ENCODE measurements at regions not wholly inside any gene's neighbourhood (a gene's known extent, or its start where the extent isn't known, plus 50 kb on each side); places are given as distances from the start of the nearest gene placed in this dataset.

GRCh38 chr6:139639507-139639906 is 265.1 kb upstream of the CITED2 start:
- no peaks in the 10 kb centered on the region for H3K36me3 ChIP-seq
- H3K27ac ChIP-seq, result no peak overlapping the region
- Mint-ChIP-seq H3K4me3 (no peak overlapping the region), H3K36me3 (no peaks in the 10 kb centered on the region), H3K4me1 (peaks cover 9% of the 10 kb centered on the region), H3K9me3 (peaks cover 2% of the 10 kb centered on the region), H3K27me3 (ENCODE audit: insufficient read depth, low read depth) (peaks cover 5% of the 10 kb centered on the region), H3K27ac (peak overlapping the region; percentile 3)
- no peak overlapping the region for H2AFZ ChIP-seq (replicated peaks)
- peaks cover 5% of the 10 kb centered on the region for H3F3A ChIP-seq (ENCODE audit: low read depth)
- H3K4me2 ChIP-seq, result no peak overlapping the region
- no peak overlapping the region for H3K4me3 ChIP-seq
- no peaks in the 10 kb centered on the region for H3K27me3 ChIP-seq
- H3K9me3 ChIP-seq (ENCODE audit: low read depth), result no peaks in the 10 kb centered on the region
- TF ChIP-seq EZH2 (IDR thresholded peaks at IDR 0.05), result no peak
- TF ChIP-seq CTCF (IDR thresholded peaks at IDR 0.05), result no peak
- no peak for TF ChIP-seq EZH2phosphoT487 (IDR thresholded peaks at IDR 0.05)
- peaks cover 12% of the 10 kb centered on the region for H3K4me1 ChIP-seq
- DNase-seq (ENCODE audit: low spot score), result no peak
- H4K20me1 ChIP-seq (ENCODE audit: low read depth), result no peaks in the 10 kb centered on the region
- no peaks in the 10 kb centered on the region for H3K79me2 ChIP-seq (ENCODE audit: low read depth)
- H3K9ac ChIP-seq, result no peak overlapping the region

GRCh38 chr6:139638179-139638941 is 263.9 kb upstream of the CITED2 start:
- no peak overlapping the region for H2AFZ ChIP-seq (replicated peaks)
- H3K9me3 ChIP-seq (ENCODE audit: low read depth), result no peaks in the 10 kb centered on the region
- H3F3A ChIP-seq (ENCODE audit: low read depth), result no peaks in the 10 kb centered on the region
- Mint-ChIP-seq H3K4me3 (no peak overlapping the region), H3K36me3 (no peaks in the 10 kb centered on the region), H3K9me3 (peaks cover 2% of the 10 kb centered on the region), H3K27ac (no peak overlapping the region), H3K4me1 (no peaks in the 10 kb centered on the region), H3K27me3 (ENCODE audit: insufficient read depth, low read depth) (no peaks in the 10 kb centered on the region)
- no peak for DNase-seq (ENCODE audit: low spot score)
- no peaks in the 10 kb centered on the region for H3K36me3 ChIP-seq
- TF ChIP-seq EZH2phosphoT487 (IDR thresholded peaks at IDR 0.05) (no peak), EZH2 (IDR thresholded peaks at IDR 0.05) (no peak), CTCF (IDR thresholded peaks at IDR 0.05) (no peak)
- H3K4me3 ChIP-seq, result no peak overlapping the region
- H3K27me3 ChIP-seq, result no peaks in the 10 kb centered on the region
- no peak overlapping the region for H3K9ac ChIP-seq
- no peak overlapping the region for H3K4me2 ChIP-seq
- no peaks in the 10 kb centered on the region for H4K20me1 ChIP-seq (ENCODE audit: low read depth)
- H3K79me2 ChIP-seq (ENCODE audit: low read depth), result no peaks in the 10 kb centered on the region
- H3K4me1 ChIP-seq, result peaks cover under 1% of the 10 kb centered on the region
- H3K27ac ChIP-seq, result no peak overlapping the region

GRCh38 chr6:139637766-139638165 is 263.3 kb upstream of the CITED2 start:
- no peaks in the 10 kb centered on the region for H3K79me2 ChIP-seq (ENCODE audit: low read depth)
- Mint-ChIP-seq H3K27ac (no peak overlapping the region), H3K36me3 (no peaks in the 10 kb centered on the region), H3K27me3 (ENCODE audit: insufficient read depth, low read depth) (no peaks in the 10 kb centered on the region), H3K4me3 (no peak overlapping the region), H3K9me3 (peaks cover 2% of the 10 kb centered on the region), H3K4me1 (no peaks in the 10 kb centered on the region)
- H3F3A ChIP-seq (ENCODE audit: low read depth), result no peaks in the 10 kb centered on the region
- no peak overlapping the region for H3K9ac ChIP-seq
- no peak for TF ChIP-seq EZH2phosphoT487 (IDR thresholded peaks at IDR 0.05)
- no peak for TF ChIP-seq EZH2 (IDR thresholded peaks at IDR 0.05)
- no peak for TF ChIP-seq CTCF (IDR thresholded peaks at IDR 0.05)
- no peaks in the 10 kb centered on the region for H3K27me3 ChIP-seq
- H3K27ac ChIP-seq, result no peak overlapping the region
- no peak overlapping the region for H3K4me3 ChIP-seq
- H3K4me2 ChIP-seq, result no peak overlapping the region
- H4K20me1 ChIP-seq (ENCODE audit: low read depth), result no peaks in the 10 kb centered on the region
- no peak for DNase-seq (ENCODE audit: low spot score)
- H2AFZ ChIP-seq (replicated peaks), result no peak overlapping the region
- no peaks in the 10 kb centered on the region for H3K4me1 ChIP-seq
- no peaks in the 10 kb centered on the region for H3K36me3 ChIP-seq
- no peaks in the 10 kb centered on the region for H3K9me3 ChIP-seq (ENCODE audit: low read depth)
